Activated CD8-positive, alpha-beta T cell treated with anti-CD3 and anti-CD28 coated beads, Interleukin-2, amount 10 ng/mL, durations not matched to agents 7 days and 5 days (primary cell): ENCODE measurements at regions not wholly inside any gene's neighbourhood (a gene's known extent, or its start where the extent isn't known, plus 50 kb on each side); places are given as distances from the start of the nearest gene placed in this dataset.

Experiments
- ATAC-seq: fragments of 150-1000 bp; cut with Tn5 transposase; one replicate; pipeline ENCODE4 v1.10.0; 2021; ENCODE audit warnings: moderate library complexity
- CTCF ChIA-PET: fragments of 350-600 bp; sonication (Branson Sonifier 250); formaldehyde crosslinking; loops from one replicate; lab custom pipeline; 2021; ENCODE audit warnings: antibody characterized with exemption; lab: Charles Lee
- POLR2A ChIA-PET: fragments of 350-600 bp; sonication (Branson Sonifier 250); formaldehyde crosslinking; loops from one replicate; lab custom pipeline; 2021; ENCODE audit warnings: antibody characterized with exemption; lab: Charles Lee
- DNase-seq: peaks from one replicate; pipeline ENCODE4 v3.0.0-alpha.2; 2020
- H3K27ac Mint-ChIP-seq: one replicate; pipeline ENCODE4 v1.8.0; 2021; ENCODE audit warnings: mild to moderate bottlenecking, mixed read lengths
- H3K27me3 Mint-ChIP-seq: one replicate; pipeline ENCODE4 v1.8.0; 2021; ENCODE audit warnings: low read depth, mixed read lengths
- H3K36me3 Mint-ChIP-seq: one replicate; pipeline ENCODE4 v1.8.0; 2021; ENCODE audit warnings: low read depth, mixed read lengths
- H3K4me1 Mint-ChIP-seq: one replicate; pipeline ENCODE4 v1.8.0; 2021; ENCODE audit warnings: low read depth, mixed read lengths
- H3K4me3 Mint-ChIP-seq: one replicate; pipeline ENCODE4 v1.8.0; 2021; ENCODE audit warnings: mild to moderate bottlenecking, mixed read lengths
- H3K9me3 Mint-ChIP-seq: one replicate; pipeline ENCODE4 v1.8.0; 2022; ENCODE audit warnings: mixed read lengths; ENCODE audit not compliant: insufficient read depth

DNA sequence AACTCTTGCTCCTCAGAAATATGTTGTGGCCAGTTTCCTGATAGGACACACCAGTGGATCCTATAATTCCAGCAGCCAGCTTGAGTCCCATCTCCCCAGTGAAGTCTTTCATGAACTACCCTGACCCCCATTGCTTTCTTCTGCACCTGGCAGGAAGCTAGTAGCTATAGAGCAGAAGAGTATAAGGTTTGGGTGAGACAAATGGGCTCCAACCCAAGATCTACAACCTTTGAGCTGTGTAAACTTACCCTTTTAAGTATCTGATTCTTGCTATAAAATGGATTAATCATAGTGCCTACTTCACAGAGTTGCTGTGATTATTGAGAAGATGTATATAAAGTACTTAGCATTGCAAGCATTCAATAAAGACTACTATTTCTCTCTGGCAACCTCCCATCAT, 396.9 kb upstream of the CADM1 start:
- Mint-ChIP-seq H3K9me3 (no peaks in the 10 kb centered on the region), H3K27ac (no peak overlapping the region), H3K4me1 (peaks cover 4% of the 10 kb centered on the region), H3K27me3 (no peaks in the 10 kb centered on the region), H3K4me3 (no peak overlapping the region), H3K36me3 (no peaks in the 10 kb centered on the region)
- ChIA-PET POLR2A (no interaction called here), CTCF (no interaction called here)
- no peak for DNase-seq
- no peak for ATAC-seq

- no peak for ATAC-seq
- Mint-ChIP-seq H3K36me3 (no peaks in the 10 kb centered on the region), H3K27me3 (no peaks in the 10 kb centered on the region), H3K4me1 (peaks cover 4% of the 10 kb centered on the region), H3K27ac (no peak overlapping the region), H3K9me3 (no peaks in the 10 kb centered on the region), H3K4me3 (no peak overlapping the region)
- POLR2A ChIA-PET, result no interaction called here
- no peak for DNase-seq
- CTCF ChIA-PET, result no interaction called here
Observed at GRCh38 chr11:115900111-115900510, 395.9 kb upstream of the CADM1 start.

DNA sequence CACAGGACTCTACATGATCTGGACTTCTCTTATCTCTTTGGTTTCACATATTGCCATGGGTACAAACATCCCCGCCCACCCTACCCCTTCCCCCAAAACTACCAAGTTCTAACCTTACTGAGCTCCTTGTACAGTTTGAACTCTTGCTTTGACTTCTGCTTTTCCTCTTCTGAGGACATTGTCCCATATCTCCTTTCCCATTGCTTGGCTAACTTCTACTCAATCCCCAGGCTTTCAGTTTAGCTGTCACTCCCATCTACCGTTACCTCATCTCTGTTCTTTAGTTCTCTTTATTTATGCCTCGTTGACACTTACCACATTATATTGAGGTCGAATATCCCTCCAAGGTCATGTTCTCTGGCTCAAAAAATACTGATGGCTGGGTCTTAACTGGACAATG, 393.5 kb upstream of the CADM1 start:
- no peaks in the 10 kb centered on the region for H3K27me3 Mint-ChIP-seq
- DNase-seq, result no peak
- no peak overlapping the region for H3K27ac Mint-ChIP-seq
- ChIA-PET POLR2A (no interaction called here), CTCF (no interaction called here)
- no peaks in the 10 kb centered on the region for H3K4me1 Mint-ChIP-seq
- no peak overlapping the region for H3K4me3 Mint-ChIP-seq
- no peaks in the 10 kb centered on the region for H3K9me3 Mint-ChIP-seq
- ATAC-seq, result no peak
- no peaks in the 10 kb centered on the region for H3K36me3 Mint-ChIP-seq

DNA sequence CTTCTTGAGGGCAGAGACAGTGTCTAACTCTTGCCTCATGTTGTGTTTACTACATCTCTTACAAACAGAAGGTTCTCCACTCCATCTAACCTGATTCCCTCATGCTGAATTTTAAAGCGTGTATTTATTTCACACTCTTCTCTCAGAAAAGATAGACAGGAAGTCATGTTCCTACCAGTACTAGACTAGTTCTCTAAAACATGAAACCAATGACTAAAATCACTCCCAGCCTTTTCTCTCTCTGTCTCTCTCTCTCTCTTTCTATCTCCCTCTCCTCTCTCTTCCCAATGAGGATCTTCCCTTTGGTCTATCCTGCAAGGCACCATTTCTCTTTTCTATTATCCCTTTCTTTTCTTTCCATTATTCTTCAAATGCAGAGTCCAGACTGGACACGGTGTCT, 391.9 kb upstream of the CADM1 start:
- Mint-ChIP-seq H3K9me3 (no peaks in the 10 kb centered on the region), H3K27me3 (no peaks in the 10 kb centered on the region), H3K4me1 (no peaks in the 10 kb centered on the region), H3K4me3 (no peak overlapping the region), H3K27ac (no peak overlapping the region), H3K36me3 (no peaks in the 10 kb centered on the region)
- no peak for DNase-seq
- ChIA-PET POLR2A (no interaction called here), CTCF (no interaction called here)
- no peak for ATAC-seq

- DNase-seq (no peak), ATAC-seq (no peak)
- Mint-ChIP-seq H3K27ac (no peak overlapping the region), H3K4me1 (no peaks in the 10 kb centered on the region), H3K27me3 (no peaks in the 10 kb centered on the region), H3K36me3 (no peaks in the 10 kb centered on the region), H3K9me3 (no peaks in the 10 kb centered on the region), H3K4me3 (no peak overlapping the region)
- CTCF ChIA-PET, result no interaction called here
- POLR2A ChIA-PET, result no interaction called here
Observed at GRCh38 chr11:115895594-115895993, 391.4 kb upstream of the CADM1 start.

DNA sequence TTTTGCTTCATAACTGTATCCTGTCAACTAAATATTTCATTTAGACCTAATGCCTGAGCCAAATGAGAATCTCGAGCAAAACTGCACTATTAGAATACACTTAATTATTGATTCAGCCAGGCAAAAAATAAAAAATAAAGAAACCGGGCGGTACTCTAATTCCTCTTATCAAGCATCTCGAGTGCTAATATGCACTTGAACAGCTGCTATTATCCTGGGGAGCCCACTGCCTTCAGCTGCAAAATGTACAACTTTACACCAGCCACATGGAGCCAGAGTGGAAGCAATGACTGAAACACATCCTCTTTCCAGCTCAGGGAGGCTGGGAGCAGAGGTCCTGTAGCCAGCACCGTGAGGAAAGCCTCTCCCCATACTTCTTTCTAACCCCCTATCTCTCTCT, 390.0 kb upstream of the CADM1 start:
- H3K4me3 Mint-ChIP-seq, result no peak overlapping the region
- POLR2A ChIA-PET, result no interaction called here

DNA sequence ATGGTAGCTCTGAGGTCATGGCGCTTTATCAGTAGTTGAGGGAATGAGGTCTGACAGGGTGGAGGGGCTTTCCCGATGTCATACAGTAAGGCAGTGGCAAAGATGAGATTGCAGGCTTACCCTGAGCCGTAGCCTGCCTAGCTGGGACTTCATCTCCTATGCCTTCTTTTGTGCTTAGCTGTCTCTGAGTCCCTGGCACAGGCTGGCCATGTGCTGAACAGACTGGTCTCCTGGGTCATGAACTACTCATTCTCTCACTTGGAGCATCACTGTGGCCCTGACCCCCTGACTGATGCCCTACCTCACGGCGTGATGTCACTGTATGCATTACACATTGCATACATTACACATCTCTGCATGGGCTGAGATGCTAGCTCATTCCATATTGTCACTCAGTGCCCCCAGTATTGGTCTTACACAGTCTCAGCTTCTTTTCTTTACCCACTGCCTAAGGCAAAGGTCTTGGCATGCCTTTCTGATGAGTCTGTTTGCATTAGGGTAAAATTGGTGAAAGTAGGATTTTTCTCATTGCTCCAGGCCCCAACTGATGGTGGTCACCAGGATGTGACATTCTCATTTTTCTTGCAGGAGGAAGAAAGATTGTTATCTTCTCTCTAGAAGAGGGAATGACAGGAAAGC, 389.4 kb upstream of the CADM1 start:
- no peaks in the 10 kb centered on the region for H3K4me1 Mint-ChIP-seq
- H3K9me3 Mint-ChIP-seq, result no peaks in the 10 kb centered on the region
- no peaks in the 10 kb centered on the region for H3K36me3 Mint-ChIP-seq
- H3K27ac Mint-ChIP-seq, result no peak overlapping the region
- ChIA-PET CTCF (no interaction called here), POLR2A (no interaction called here)
- no peak for DNase-seq
- no peak overlapping the region for H3K4me3 Mint-ChIP-seq
- no peaks in the 10 kb centered on the region for H3K27me3 Mint-ChIP-seq
- no peak for ATAC-seq

More for the DNA sequence above, 390.0 kb upstream of the CADM1 start:
- Mint-ChIP-seq H3K9me3 (no peaks in the 10 kb centered on the region), H3K27ac (no peak overlapping the region), H3K4me1 (no peaks in the 10 kb centered on the region), H3K27me3 (no peaks in the 10 kb centered on the region), H3K36me3 (no peaks in the 10 kb centered on the region)
- CTCF ChIA-PET, result no interaction called here
- DNase-seq (no peak), ATAC-seq (no peak)

- H3K27ac Mint-ChIP-seq, result no peak overlapping the region
- H3K4me3 Mint-ChIP-seq, result no peak overlapping the region
- ChIA-PET POLR2A (no interaction called here), CTCF (no interaction called here)
- DNase-seq (no peak), ATAC-seq (no peak)
- no peaks in the 10 kb centered on the region for H3K9me3 Mint-ChIP-seq
- H3K27me3 Mint-ChIP-seq, result no peaks in the 10 kb centered on the region
- no peaks in the 10 kb centered on the region for H3K4me1 Mint-ChIP-seq
- no peaks in the 10 kb centered on the region for H3K36me3 Mint-ChIP-seq
Observed at GRCh38 chr11:115892016-115892415, 387.8 kb upstream of the CADM1 start.

GRCh38 chr11:115891581-115891980, 387.4 kb upstream of the CADM1 start:
- Mint-ChIP-seq H3K4me1 (no peaks in the 10 kb centered on the region), H3K9me3 (no peaks in the 10 kb centered on the region), H3K4me3 (no peak overlapping the region), H3K27me3 (no peaks in the 10 kb centered on the region), H3K36me3 (no peaks in the 10 kb centered on the region), H3K27ac (no peak overlapping the region)
- ChIA-PET CTCF (no interaction called here), POLR2A (no interaction called here)
- ATAC-seq (no peak), DNase-seq (no peak)

GRCh38 chr11:115890500-115890899, 386.3 kb upstream of the CADM1 start:
- Mint-ChIP-seq H3K4me3 (no peak overlapping the region), H3K27me3 (no peaks in the 10 kb centered on the region), H3K9me3 (no peaks in the 10 kb centered on the region), H3K27ac (no peak overlapping the region), H3K36me3 (no peaks in the 10 kb centered on the region), H3K4me1 (no peaks in the 10 kb centered on the region)
- ATAC-seq (no peak), DNase-seq (no peak)
- ChIA-PET CTCF (no interaction called here), POLR2A (no interaction called here)

GRCh38 chr11:115889712-115890111, 385.5 kb upstream of the CADM1 start:
- ChIA-PET POLR2A (no interaction called here), CTCF (interaction anchor here (0.6 kb wide), 1 partner anchor 391 kb away, joined by 3 read pairs; no protein-coding TSS in a partner anchor)
- ATAC-seq, result no peak
- no peaks in the 10 kb centered on the region for H3K4me1 Mint-ChIP-seq
- DNase-seq, result no peak
- H3K36me3 Mint-ChIP-seq, result no peaks in the 10 kb centered on the region
- no peaks in the 10 kb centered on the region for H3K27me3 Mint-ChIP-seq
- no peak overlapping the region for H3K4me3 Mint-ChIP-seq
- H3K27ac Mint-ChIP-seq, result no peak overlapping the region
- H3K9me3 Mint-ChIP-seq, result no peaks in the 10 kb centered on the region

DNA sequence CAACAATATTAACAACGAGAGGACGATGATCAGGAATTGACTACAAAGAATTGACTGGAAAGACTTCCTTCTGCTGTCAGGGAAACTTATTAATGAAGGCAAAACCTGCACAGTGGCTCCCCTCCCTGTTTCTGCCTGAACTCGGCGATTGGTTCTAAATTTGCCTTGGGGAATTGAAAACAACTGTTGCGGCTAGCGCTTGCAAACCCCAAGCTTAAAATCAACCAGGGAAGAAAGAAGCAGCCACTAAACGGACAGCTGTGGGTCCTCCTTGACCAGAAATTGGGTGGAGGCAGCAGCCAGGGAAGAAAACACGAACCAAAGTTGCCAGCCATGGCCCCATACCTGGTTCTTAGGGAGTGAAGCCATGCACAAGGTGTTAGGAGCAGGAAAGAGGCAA, 383.5 kb upstream of the CADM1 start:
- Mint-ChIP-seq H3K27me3 (no peaks in the 10 kb centered on the region), H3K27ac (no peak overlapping the region), H3K9me3 (no peaks in the 10 kb centered on the region), H3K36me3 (no peaks in the 10 kb centered on the region), H3K4me3 (no peak overlapping the region), H3K4me1 (no peaks in the 10 kb centered on the region)
- ChIA-PET CTCF (no interaction called here), POLR2A (no interaction called here)
- ATAC-seq (no peak), DNase-seq (no peak)

- Mint-ChIP-seq H3K9me3 (no peaks in the 10 kb centered on the region), H3K36me3 (no peaks in the 10 kb centered on the region), H3K27ac (no peak overlapping the region), H3K27me3 (no peaks in the 10 kb centered on the region), H3K4me1 (no peaks in the 10 kb centered on the region), H3K4me3 (no peak overlapping the region)
- DNase-seq (no peak), ATAC-seq (no peak)
- POLR2A ChIA-PET, result no interaction called here
- CTCF ChIA-PET, result no interaction called here
Observed at GRCh38 chr11:115887316-115887715, 383.1 kb upstream of the CADM1 start.
